H1 (cell line): ENCODE measurements at regions not wholly inside any gene's neighbourhood (a gene's known extent, or its start where the extent isn't known, plus 50 kb on each side); places are given as distances from the start of the nearest gene placed in this dataset.

ENCODE experiments used
- CTCF ChIA-PET: fragments of 300-600 bp; sonication (Branson Sonifier 250); formaldehyde crosslinking; loops from one replicate; lab custom pipeline; 2021; ENCODE audit not compliant: partially characterized antibody; lab: Charles Lee
- POLR2A ChIA-PET: fragments of 300-600 bp; sonication (Branson Sonifier 250); formaldehyde crosslinking; loops from one replicate; lab custom pipeline; 2021; ENCODE audit warnings: inconsistent platforms; ENCODE audit not compliant: partially characterized antibody; lab: Charles Lee
- DNase-seq, 2 experiments: peaks; one replicate each; pipeline versions ENCODE4 v3.0.0 to v3.0.0-alpha.2; 2010 to 2022; ENCODE audit warnings: low spot score in 2 of 2, low read depth in 1 of 2, mixed read lengths in 1 of 2
- FAIRE-seq: peaks from 2 replicates; lab custom pipeline; 2011; peaks lifted over from hg19 to GRCh38; lab: Jason Lieb, UNC
- H2AFZ ChIP-seq: 2 replicates; pipeline ENCODE4 v1.8.1; 2012; ENCODE audit warnings: low read length, inconsistent platforms
- H2AK5ac ChIP-seq: 2 replicates; pipeline ENCODE4 v1.6.1; 2013; ENCODE audit warnings: low read depth, low read length
- H2BK120ac ChIP-seq: replicated peaks from 2 replicates; pipeline ENCODE3; 2013; ENCODE audit warnings: low read depth, low read length, inconsistent platforms
- H2BK12ac ChIP-seq: 2 replicates; pipeline ENCODE4 v1.6.1; 2013; ENCODE audit warnings: low read depth, low read length
- H2BK15ac ChIP-seq: 2 replicates; pipeline ENCODE4 v1.6.1; 2013; ENCODE audit warnings: low read length
- H2BK20ac ChIP-seq: 2 replicates; pipeline ENCODE4 v1.6.1; 2013; ENCODE audit warnings: low read length
- H2BK5ac ChIP-seq: 2 replicates; pipeline ENCODE4 v1.6.1; 2013; ENCODE audit warnings: low read depth, low read length
- H3K14ac ChIP-seq: 2 replicates; pipeline ENCODE4 v1.6.1; 2013; ENCODE audit warnings: inconsistent platforms; ENCODE audit not compliant: insufficient read length
- H3K18ac ChIP-seq: 2 replicates; pipeline ENCODE4 v1.6.1; 2013; ENCODE audit warnings: low read length; ENCODE audit errors: extremely low read depth
- H3K23ac ChIP-seq: 2 replicates; pipeline ENCODE4 v1.6.1; 2013; ENCODE audit warnings: inconsistent platforms; ENCODE audit not compliant: insufficient read length
- H3K23me2 ChIP-seq: 2 replicates; pipeline ENCODE4 v1.6.1; 2013; ENCODE audit warnings: low read depth, low read length
- H3K27ac ChIP-seq: 2 replicates; pipeline ENCODE4 v1.6.1; 2011; ENCODE audit warnings: low read depth, low read length, inconsistent platforms
- H3K27me3 ChIP-seq, 4 experiments: replicated peaks in 1 of 4; 1 replicate in 1 of 4; 2 replicates in 3 of 4; pipeline versions ENCODE4 v1.6.1 to v1.8.1; 2011 to 2013; ENCODE audit warnings: low read length in 3 of 4, mild to moderate bottlenecking in 3 of 4, inconsistent platforms in 2 of 4, mixed read lengths in 2 of 4, moderate library complexity in 1 of 4; ENCODE audit not compliant: control insufficient read depth in 3 of 4, insufficient read depth in 3 of 4; ENCODE audit errors: extremely low read depth in 1 of 4
- H3K36me3 ChIP-seq, 4 experiments: 2 replicates each; pipeline versions ENCODE4 v1.6.1 to v1.8.1; 2011 to 2013; ENCODE audit warnings: mild to moderate bottlenecking in 4 of 4, low read length in 3 of 4, moderate library complexity in 2 of 4, control low read depth in 1 of 4, inconsistent platforms in 1 of 4; ENCODE audit not compliant: insufficient read depth in 4 of 4, control insufficient read depth in 2 of 4
- H3K4ac ChIP-seq: replicated peaks from 2 replicates; pipeline ENCODE3; 2013; ENCODE audit warnings: low read length, low read depth, mixed read lengths, inconsistent platforms; ENCODE audit not compliant: insufficient read length
- H3K4me1 ChIP-seq, 4 experiments: replicated peaks in 1 of 4; 1 replicate in 1 of 4; 2 replicates in 3 of 4; pipeline versions ENCODE4 v1.6.1 to v1.8.1; 2011 to 2013; ENCODE audit warnings: low read length in 3 of 4, inconsistent platforms in 2 of 4, mixed read lengths in 1 of 4; ENCODE audit not compliant: insufficient read depth in 4 of 4, control insufficient read depth in 3 of 4
- H3K4me2 ChIP-seq, 2 experiments: 2 replicates each; pipeline versions ENCODE4 v1.6.1 to v1.8.1; 2011 to 2013; ENCODE audit warnings: low read depth in 2 of 2, low read length in 2 of 2, control low read depth in 1 of 2, inconsistent platforms in 1 of 2, mild to moderate bottlenecking in 1 of 2; ENCODE audit not compliant: insufficient read depth in 1 of 2
- H3K4me3 ChIP-seq, 4 experiments: fragments of 200-600, 300-600 bp in 1 of 4; sonication (generic), shearing (Covaris generic), sonication (Bioruptor Twin) in 1 of 4; 2 replicates each; pipeline versions ENCODE4 v1.5.1 to v1.8.1; 2011 to 2016; ENCODE audit warnings: low read length in 4 of 4, low read depth in 3 of 4, control low read depth in 2 of 4, inconsistent platforms in 2 of 4, mild to moderate bottlenecking in 2 of 4, mixed read lengths in 1 of 4, moderate library complexity in 1 of 4; ENCODE audit not compliant: insufficient read depth in 2 of 4; ENCODE audit errors: extremely low read depth in 1 of 4
- H3K56ac ChIP-seq: replicated peaks from 2 replicates; pipeline ENCODE3; 2013; ENCODE audit warnings: low read depth, mild to moderate bottlenecking, mixed read lengths, low read length, inconsistent platforms; ENCODE audit not compliant: insufficient read length
- H3K79me1 ChIP-seq: 2 replicates; pipeline ENCODE4 v1.6.1; 2013; ENCODE audit warnings: low read depth, low read length, control low read depth
- H3K79me2 ChIP-seq, 2 experiments: 2 replicates each; pipeline versions ENCODE4 v1.6.1 to v1.8.1; 2012 to 2013; ENCODE audit warnings: low read length in 2 of 2, mild to moderate bottlenecking in 2 of 2, inconsistent platforms in 1 of 2; ENCODE audit not compliant: insufficient read depth in 2 of 2, control insufficient read depth in 1 of 2
- H3K9ac ChIP-seq, 4 experiments: replicated peaks in 1 of 4; 1 replicate in 1 of 4; 2 replicates in 3 of 4; pipeline versions ENCODE4 v1.6.1 to v1.8.1; 2011 to 2013; ENCODE audit warnings: low read depth in 3 of 4, low read length in 3 of 4, control low read depth in 2 of 4, mild to moderate bottlenecking in 2 of 4, moderate library complexity in 2 of 4, inconsistent platforms in 1 of 4; ENCODE audit errors: extremely low read depth in 1 of 4
- H3K9me3 ChIP-seq, 2 experiments: 2 replicates each; pipeline versions ENCODE4 v1.6.1 to v1.8.1; 2012 to 2013; ENCODE audit warnings: mild to moderate bottlenecking in 2 of 2, moderate library complexity in 2 of 2, control low read depth in 1 of 2, inconsistent platforms in 1 of 2, low read depth in 1 of 2, low read length in 1 of 2, mixed read lengths in 1 of 2; ENCODE audit not compliant: insufficient read depth in 2 of 2
- H4K20me1 ChIP-seq, 2 experiments: replicated peaks in 1 of 2; 2 replicates each; pipeline versions ENCODE3 to v1.8.1; 2011 to 2013; ENCODE audit warnings: inconsistent platforms in 2 of 2, low read length in 2 of 2, mild to moderate bottlenecking in 1 of 2; ENCODE audit not compliant: insufficient read depth in 2 of 2, control insufficient read depth in 1 of 2
- H4K5ac ChIP-seq: 2 replicates; pipeline ENCODE4 v1.6.1; 2013; ENCODE audit warnings: low read length, low read depth, mixed read lengths, inconsistent platforms; ENCODE audit not compliant: insufficient read length
- H4K8ac ChIP-seq: 2 replicates; pipeline ENCODE4 v1.8.0; 2013; ENCODE audit warnings: mild to moderate bottlenecking, moderate library complexity, low read length, inconsistent platforms; ENCODE audit not compliant: insufficient read depth; ENCODE audit errors: extremely low read depth
- H4K91ac ChIP-seq: replicated peaks from 2 replicates; pipeline ENCODE3; 2013; ENCODE audit warnings: low read length, mixed read lengths, inconsistent platforms; ENCODE audit not compliant: insufficient read length
- CBX8 ChIP-seq: fragments of 300-800, 300-1000 bp; sonication (generic); IDR thresholded peaks from 2 replicates; pipeline ENCODE4 v1.7.1; 2016; ENCODE audit warnings: low read depth, low read length, borderline replicate concordance
- CHD1 ChIP-seq: IDR thresholded peaks from 2 replicates; pipeline ENCODE4 v1.6.1; 2012; ENCODE audit warnings: low read depth, low read length, improper control_type of control experiment
- FOSL1 ChIP-seq: IDR thresholded peaks from 2 replicates; pipeline ENCODE4 v1.6.1; 2011; ENCODE audit warnings: mild to moderate bottlenecking, low read depth, low read length, moderate library complexity; ENCODE audit not compliant: insufficient read depth
- GABPA ChIP-seq: IDR thresholded peaks from 2 replicates; pipeline ENCODE4 v1.6.1; 2011; ENCODE audit warnings: mild to moderate bottlenecking, low read length, moderate library complexity, borderline replicate concordance; ENCODE audit not compliant: insufficient read depth
- POLR2A ChIP-seq, 2 experiments: IDR thresholded peaks; 1 replicate in 1 of 2; 2 replicates in 1 of 2; pipeline ENCODE4 v1.6.1; 2011; ENCODE audit warnings: low read depth in 2 of 2, low read length in 2 of 2, mild to moderate bottlenecking in 2 of 2; ENCODE audit errors: control extremely low read depth in 1 of 2
- RNF2 ChIP-seq: fragments of 200-900, 300-1000 bp; sonication (generic); IDR thresholded peaks from 2 replicates; pipeline ENCODE4 v1.7.1; 2016; ENCODE audit warnings: borderline replicate concordance, low read depth, mild to moderate bottlenecking, antibody characterized with exemption, low read length; ENCODE audit not compliant: poor library complexity, severe bottlenecking; ENCODE audit errors: missing control alignments
- WGBS, 2 experiments: shearing (Covaris generic) in 1 of 2; methylation state at CpG; one replicate each; pipeline versions ENCODE4 v1.1.6 to v1.1.7; 2013 to 2015; ENCODE audit warnings: low lambda C conversion rate in 2 of 2, mixed read lengths in 2 of 2, inconsistent platforms in 1 of 2, low coverage in 1 of 2, missing lambda C conversion rate in 1 of 2; ENCODE audit not compliant: insufficient replicate concordance in 2 of 2, insufficient coverage in 1 of 2, insufficient read length in 1 of 2; ENCODE audit errors: extremely low coverage in 1 of 2, missing lambda C conversion rate in 1 of 2; 5-methylcytosine and 5-hydroxymethylcytosine counted together

GRCh38 chr18:2412996-2413751 is 158.1 kb downstream of the METTL4 start:
- Histone ChIP-seq H3K56ac (no peak overlapping the region), H4K8ac (peak overlapping the region; percentile 42; the same call in 1 of the 2 replicates), H3K14ac (no peak overlapping the region), H2BK120ac (no peak overlapping the region), H2AFZ (no peak overlapping the region), H2BK15ac (no peak overlapping the region), H3K4me2 (no peak overlapping the region), H3K18ac (no peak overlapping the region), H3K9ac (no peak overlapping the region), H4K91ac (no peak overlapping the region), H4K5ac (no peak overlapping the region), H4K20me1 (no peaks in the 10 kb centered on the region), H3K4me3 (no peak overlapping the region), H2BK20ac (no peak overlapping the region), H3K36me3 (no peaks in the 10 kb centered on the region), H3K9me3 (no peaks in the 10 kb centered on the region), H3K4ac (no peak overlapping the region), H3K79me1 (no peaks in the 10 kb centered on the region), H3K4me1 (no peaks in the 10 kb centered on the region; a peak in 1 of 7 replicates), H2AK5ac (no peak overlapping the region), H3K27me3 (no peaks in the 10 kb centered on the region), H3K23me2 (no peaks in the 10 kb centered on the region), H2BK12ac (no peak overlapping the region), H3K23ac (no peak overlapping the region), H2BK5ac (no peak overlapping the region), H3K27ac (no peak overlapping the region), H3K79me2 (no peaks in the 10 kb centered on the region)
- DNase-seq (no peak), FAIRE-seq (no peak)
- 96% methylated on average over 9 of the region's 9 CpGs; no CpG with 5 or more reads in 1 of the 2 experiments for WGBS, 2 experiments
- ChIA-PET CTCF (interaction anchor here (0.8 to 1.5 kb wide), 3 partner anchors 16 to 77 kb away, joined by 3 to 4 read pairs (median 3); no protein-coding TSS in a partner anchor), POLR2A (no interaction called here)
- TF ChIP-seq CBX8, result no peak
- TF ChIP-seq RNF2, result no peak
- TF ChIP-seq GABPA, result no peak
- TF ChIP-seq CHD1, result no peak
- TF ChIP-seq POLR2A (IDR thresholded peaks at IDR 0.05; ENCODE audit: control extremely low read depth in 1 of 2, low read depth in 2 of 2, low read length in 2 of 2), result no peak
- TF ChIP-seq FOSL1, result no peak
